ENCODE measurements at regions not wholly inside any gene's neighbourhood (a gene's known extent, or its start where the extent isn't known, plus 50 kb on each side); places are given as distances from the start of the nearest gene placed in this dataset.

DNA sequence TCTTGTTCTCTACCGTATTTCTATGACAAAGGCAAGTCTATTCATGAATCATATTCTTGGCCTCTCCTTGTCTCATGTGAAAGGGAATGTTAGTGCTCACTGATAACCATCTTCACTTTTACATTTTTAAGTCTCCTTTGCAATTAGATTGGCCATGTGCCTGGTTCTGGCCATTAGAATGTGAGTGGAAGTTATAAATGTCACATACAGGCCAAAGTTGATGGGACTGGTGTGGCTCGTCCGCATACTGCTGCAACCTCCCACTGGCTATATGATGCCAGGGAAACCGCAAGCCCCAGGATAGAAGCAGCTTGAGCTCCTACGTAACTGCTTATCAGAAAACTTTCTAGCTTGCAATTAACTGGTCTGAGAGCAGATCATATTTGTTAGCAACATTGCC, 86.1 kb downstream of the MAGEC1 start:
- TF ChIP-seq, protein P1, sequence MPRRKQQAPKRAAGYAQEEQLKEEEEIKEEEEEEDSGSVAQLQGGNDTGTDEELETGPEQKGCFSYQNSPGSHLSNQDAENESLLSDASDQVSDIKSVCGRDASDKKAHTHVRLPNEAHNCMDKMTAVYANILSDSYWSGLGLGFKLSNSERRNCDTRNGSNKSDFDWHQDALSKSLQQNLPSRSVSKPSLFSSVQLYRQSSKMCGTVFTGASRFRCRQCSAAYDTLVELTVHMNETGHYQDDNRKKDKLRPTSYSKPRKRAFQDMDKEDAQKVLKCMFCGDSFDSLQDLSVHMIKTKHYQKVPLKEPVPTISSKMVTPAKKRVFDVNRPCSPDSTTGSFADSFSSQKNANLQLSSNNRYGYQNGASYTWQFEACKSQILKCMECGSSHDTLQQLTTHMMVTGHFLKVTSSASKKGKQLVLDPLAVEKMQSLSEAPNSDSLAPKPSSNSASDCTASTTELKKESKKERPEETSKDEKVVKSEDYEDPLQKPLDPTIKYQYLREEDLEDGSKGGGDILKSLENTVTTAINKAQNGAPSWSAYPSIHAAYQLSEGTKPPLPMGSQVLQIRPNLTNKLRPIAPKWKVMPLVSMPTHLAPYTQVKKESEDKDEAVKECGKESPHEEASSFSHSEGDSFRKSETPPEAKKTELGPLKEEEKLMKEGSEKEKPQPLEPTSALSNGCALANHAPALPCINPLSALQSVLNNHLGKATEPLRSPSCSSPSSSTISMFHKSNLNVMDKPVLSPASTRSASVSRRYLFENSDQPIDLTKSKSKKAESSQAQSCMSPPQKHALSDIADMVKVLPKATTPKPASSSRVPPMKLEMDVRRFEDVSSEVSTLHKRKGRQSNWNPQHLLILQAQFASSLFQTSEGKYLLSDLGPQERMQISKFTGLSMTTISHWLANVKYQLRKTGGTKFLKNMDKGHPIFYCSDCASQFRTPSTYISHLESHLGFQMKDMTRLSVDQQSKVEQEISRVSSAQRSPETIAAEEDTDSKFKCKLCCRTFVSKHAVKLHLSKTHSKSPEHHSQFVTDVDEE (CRISPR knock-in tag; IDR thresholded peaks at IDR 0.05): no peak
- TF ChIP-seq TOX (CRISPR knock-in tag; IDR thresholded peaks at IDR 0.05; ENCODE audit: borderline replicate concordance) (no peak), PPARA (CRISPR knock-in tag; IDR thresholded peaks at IDR 0.05; ENCODE audit: borderline replicate concordance) (no peak), RARB (CRISPR knock-in tag; IDR thresholded peaks at IDR 0.05) (no peak)
- ATAC-seq: no peak

DNA sequence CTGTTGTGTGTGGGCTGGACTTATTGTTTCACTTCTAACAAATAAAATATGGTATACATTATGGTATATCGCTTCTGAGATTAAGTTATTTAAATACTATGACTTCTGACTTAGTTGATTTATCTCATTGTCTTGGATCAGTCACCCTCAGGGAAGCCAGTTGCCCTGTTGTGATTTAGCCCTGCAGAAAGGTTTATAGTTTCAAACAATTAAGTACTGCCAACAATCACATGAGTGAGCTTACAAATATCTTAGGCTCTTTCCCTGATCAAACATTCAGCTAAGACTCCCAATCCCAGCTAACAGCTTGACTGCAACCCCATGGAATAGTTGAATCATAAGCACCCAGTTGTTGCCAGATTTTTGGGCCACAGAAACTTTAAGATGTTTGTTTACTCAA, 85.4 kb downstream of the MAGEC1 start:
- ATAC-seq: no peak
- no peak for TF ChIP-seq SNAI2 (CRISPR knock-in tag; IDR thresholded peaks at IDR 0.05)
- TF ChIP-seq, protein P1 (CRISPR knock-in tag; IDR thresholded peaks at IDR 0.05): no peak
- TF ChIP-seq, protein P2, sequence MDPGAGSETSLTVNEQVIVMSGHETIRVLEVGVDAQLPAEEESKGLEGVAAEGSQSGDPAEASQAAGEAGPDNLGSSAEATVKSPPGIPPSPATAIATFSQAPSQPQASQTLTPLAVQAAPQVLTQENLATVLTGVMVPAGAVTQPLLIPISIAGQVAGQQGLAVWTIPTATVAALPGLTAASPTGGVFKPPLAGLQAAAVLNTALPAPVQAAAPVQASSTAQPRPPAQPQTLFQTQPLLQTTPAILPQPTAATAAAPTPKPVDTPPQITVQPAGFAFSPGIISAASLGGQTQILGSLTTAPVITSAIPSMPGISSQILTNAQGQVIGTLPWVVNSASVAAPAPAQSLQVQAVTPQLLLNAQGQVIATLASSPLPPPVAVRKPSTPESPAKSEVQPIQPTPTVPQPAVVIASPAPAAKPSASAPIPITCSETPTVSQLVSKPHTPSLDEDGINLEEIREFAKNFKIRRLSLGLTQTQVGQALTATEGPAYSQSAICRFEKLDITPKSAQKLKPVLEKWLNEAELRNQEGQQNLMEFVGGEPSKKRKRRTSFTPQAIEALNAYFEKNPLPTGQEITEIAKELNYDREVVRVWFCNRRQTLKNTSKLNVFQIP (CRISPR knock-in tag; IDR thresholded peaks at IDR 0.05; ENCODE audit: borderline replicate concordance, low read depth): no peak
- TF ChIP-seq, protein P3, sequence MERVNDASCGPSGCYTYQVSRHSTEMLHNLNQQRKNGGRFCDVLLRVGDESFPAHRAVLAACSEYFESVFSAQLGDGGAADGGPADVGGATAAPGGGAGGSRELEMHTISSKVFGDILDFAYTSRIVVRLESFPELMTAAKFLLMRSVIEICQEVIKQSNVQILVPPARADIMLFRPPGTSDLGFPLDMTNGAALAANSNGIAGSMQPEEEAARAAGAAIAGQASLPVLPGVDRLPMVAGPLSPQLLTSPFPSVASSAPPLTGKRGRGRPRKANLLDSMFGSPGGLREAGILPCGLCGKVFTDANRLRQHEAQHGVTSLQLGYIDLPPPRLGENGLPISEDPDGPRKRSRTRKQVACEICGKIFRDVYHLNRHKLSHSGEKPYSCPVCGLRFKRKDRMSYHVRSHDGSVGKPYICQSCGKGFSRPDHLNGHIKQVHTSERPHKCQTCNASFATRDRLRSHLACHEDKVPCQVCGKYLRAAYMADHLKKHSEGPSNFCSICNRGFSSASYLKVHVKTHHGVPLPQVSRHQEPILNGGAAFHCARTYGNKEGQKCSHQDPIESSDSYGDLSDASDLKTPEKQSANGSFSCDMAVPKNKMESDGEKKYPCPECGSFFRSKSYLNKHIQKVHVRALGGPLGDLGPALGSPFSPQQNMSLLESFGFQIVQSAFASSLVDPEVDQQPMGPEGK (CRISPR knock-in tag; IDR thresholded peaks at IDR 0.05; ENCODE audit: borderline replicate concordance): no peak

DNA sequence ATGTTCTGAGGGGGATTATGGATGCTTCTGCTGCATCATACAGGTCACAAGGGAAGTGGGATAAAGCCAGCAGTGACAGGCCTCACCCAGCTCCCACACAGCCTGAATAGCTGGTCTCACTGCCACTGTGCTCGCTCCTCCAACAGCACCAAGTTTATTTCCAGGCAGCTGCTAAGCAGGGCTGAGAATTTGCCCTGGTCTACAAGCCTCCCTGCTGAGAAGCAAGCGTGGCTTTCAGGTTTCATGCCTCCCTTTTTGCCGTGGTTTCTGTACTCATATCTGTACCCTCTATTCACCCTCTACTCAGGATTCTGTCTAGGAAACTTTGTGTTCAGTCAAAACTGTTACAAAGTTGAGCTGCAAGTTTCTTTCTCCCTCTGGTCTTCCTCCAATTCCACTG, 78.6 kb downstream of the MAGEC1 start:
- TF ChIP-seq, protein P4, sequence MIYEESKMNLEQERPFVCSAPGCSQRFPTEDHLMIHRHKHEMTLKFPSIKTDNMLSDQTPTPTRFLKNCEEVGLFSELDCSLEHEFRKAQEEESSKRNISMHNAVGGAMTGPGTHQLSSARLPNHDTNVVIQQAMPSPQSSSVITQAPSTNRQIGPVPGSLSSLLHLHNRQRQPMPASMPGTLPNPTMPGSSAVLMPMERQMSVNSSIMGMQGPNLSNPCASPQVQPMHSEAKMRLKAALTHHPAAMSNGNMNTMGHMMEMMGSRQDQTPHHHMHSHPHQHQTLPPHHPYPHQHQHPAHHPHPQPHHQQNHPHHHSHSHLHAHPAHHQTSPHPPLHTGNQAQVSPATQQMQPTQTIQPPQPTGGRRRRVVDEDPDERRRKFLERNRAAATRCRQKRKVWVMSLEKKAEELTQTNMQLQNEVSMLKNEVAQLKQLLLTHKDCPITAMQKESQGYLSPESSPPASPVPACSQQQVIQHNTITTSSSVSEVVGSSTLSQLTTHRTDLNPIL (CRISPR knock-in tag; IDR thresholded peaks at IDR 0.05; ENCODE audit: low read depth): no peak
- no peak for TF ChIP-seq TOX (CRISPR knock-in tag; IDR thresholded peaks at IDR 0.05; ENCODE audit: borderline replicate concordance)
- TF ChIP-seq ISL1 (CRISPR knock-in tag; IDR thresholded peaks at IDR 0.05): no peak
- TF ChIP-seq, protein P2 (CRISPR knock-in tag; IDR thresholded peaks at IDR 0.05; ENCODE audit: borderline replicate concordance, low read depth): no peak
- TF ChIP-seq ZC3H10 (CRISPR knock-in tag; IDR thresholded peaks at IDR 0.05): no peak
- no peak for TF ChIP-seq ARNTL (CRISPR knock-in tag; IDR thresholded peaks at IDR 0.05; ENCODE audit: borderline replicate concordance, low read depth)
- TF ChIP-seq ZNF8 (CRISPR knock-in tag; IDR thresholded peaks at IDR 0.05): no peak
- no peak for TF ChIP-seq OSR1 (CRISPR knock-in tag; IDR thresholded peaks at IDR 0.05)
- no peak for TF ChIP-seq PPARA (CRISPR knock-in tag; IDR thresholded peaks at IDR 0.05; ENCODE audit: borderline replicate concordance)
- TF ChIP-seq ESRRG (CRISPR knock-in tag; IDR thresholded peaks at IDR 0.05): no peak
- no peak for TF ChIP-seq BACH2 (CRISPR knock-in tag; IDR thresholded peaks at IDR 0.05; ENCODE audit: borderline replicate concordance)
- TF ChIP-seq TCF4 (CRISPR knock-in tag; IDR thresholded peaks at IDR 0.05; ENCODE audit: borderline replicate concordance): no peak
- TF ChIP-seq RARB (CRISPR knock-in tag; IDR thresholded peaks at IDR 0.05): no peak

More for the DNA sequence above, 78.6 kb downstream of the MAGEC1 start:
- ATAC-seq: no peak

All from SK-N-SH treated with all-trans-retinoic acid at 6 μM for 48 hours (cell line).